HG02798 (cell line): ENCODE measurements at regions not wholly inside any gene's neighbourhood (a gene's known extent, or its start where the extent isn't known, plus 50 kb on each side); places are given as distances from the start of the nearest gene placed in this dataset.

Experiments
- ATAC-seq: cut with Tn5 transposase; IDR thresholded peaks from one replicate; pipeline ENCODE4 v1.9.1; 2021; ENCODE audit warnings: mild to moderate bottlenecking; ENCODE audit not compliant: unreplicated experiment, poor library complexity

GRCh38 chr2:82528288-82528687, 1930.8 kb downstream of the SUCLG1 start:
- ATAC-seq, result no peak

GRCh38 chr2:82527124-82527523, 1932.0 kb downstream of the SUCLG1 start:
- ATAC-seq, result no peak

GRCh38 chr2:82526277-82526676, 1932.8 kb downstream of the SUCLG1 start:
- ATAC-seq, result no peak

- ATAC-seq, result no peak
Measured at GRCh38 chr2:82525744-82526143, 1933.3 kb downstream of the SUCLG1 start.

- no peak for ATAC-seq
Measured at GRCh38 chr2:82524826-82525225, 1934.3 kb downstream of the SUCLG1 start.

GRCh38 chr2:82511894-82512293, 1947.2 kb downstream of the SUCLG1 start:
- no peak for ATAC-seq

GRCh38 chr2:82508702-82509101, 1950.4 kb downstream of the SUCLG1 start:
- ATAC-seq, result no peak

- ATAC-seq, result no peak
Measured at GRCh38 chr2:82507657-82508056, 1951.4 kb downstream of the SUCLG1 start.

GRCh38 chr2:82501217-82501616, 1957.9 kb downstream of the SUCLG1 start:
- ATAC-seq, result no peak

- no peak for ATAC-seq
Measured at GRCh38 chr2:82498777-82499443, 1960.2 kb downstream of the SUCLG1 start.

- no peak for ATAC-seq
Measured at GRCh38 chr2:82494739-82495138, 1964.3 kb downstream of the SUCLG1 start.

- no peak for ATAC-seq
Measured at GRCh38 chr2:82491591-82491990, 1967.5 kb downstream of the SUCLG1 start.

- ATAC-seq, result no peak
Measured at GRCh38 chr2:82487354-82487753, 1971.7 kb downstream of the SUCLG1 start.

- no peak for ATAC-seq
Measured at GRCh38 chr2:82485701-82486100, 1973.4 kb downstream of the SUCLG1 start.

- no peak for ATAC-seq
Measured at GRCh38 chr2:82481207-82481606, 1977.9 kb downstream of the SUCLG1 start.

GRCh38 chr2:82478641-82479040, 1980.4 kb downstream of the SUCLG1 start:
- no peak for ATAC-seq

GRCh38 chr2:82476094-82476493, 1983.0 kb downstream of the SUCLG1 start:
- no peak for ATAC-seq

GRCh38 chr2:82428251-82428650, 2030.8 kb downstream of the SUCLG1 start:
- ATAC-seq, result no peak

GRCh38 chr2:82412021-82412420, 2047.1 kb downstream of the SUCLG1 start:
- no peak for ATAC-seq

GRCh38 chr2:82411071-82411470, 2048.0 kb downstream of the SUCLG1 start:
- no peak for ATAC-seq

- no peak for ATAC-seq
Measured at GRCh38 chr2:82395531-82395930, 2063.5 kb downstream of the SUCLG1 start.

GRCh38 chr2:82391386-82391785, 2067.7 kb downstream of the SUCLG1 start:
- no peak for ATAC-seq

- no peak for ATAC-seq
Measured at GRCh38 chr2:82355622-82356021, 2051.1 kb upstream of the LRRTM1 start.
